ENCODE measurements at regions not wholly inside any gene's neighbourhood (a gene's known extent, or its start where the extent isn't known, plus 50 kb on each side); places are given as distances from the start of the nearest gene placed in this dataset.

GRCh38 chr1:59108481-59109317, 188.2 kb upstream of the FGGY start:
- no peaks in the 10 kb centered on the region for H3K36me3 ChIP-seq (replicated peaks)
- no peaks in the 10 kb centered on the region for H3K4me1 ChIP-seq
- H3K27me3 ChIP-seq (ENCODE audit: low read depth): peaks cover 8% of the 10 kb centered on the region; the same call in 1 of the 2 replicates
- H3K9me3 ChIP-seq: no peaks in the 10 kb centered on the region
- no peak overlapping the region for H3K4me3 ChIP-seq
- in situ Hi-C loops (cut with MboI; ENCODE audit: low sequenced_read_pairs): no loop called here
- no peak for DNase-seq (ENCODE audit: low spot score in 2 of 2)

GRCh38 chr1:59110271-59110670, 186.6 kb upstream of the FGGY start:
- in situ Hi-C loops (cut with MboI; ENCODE audit: low sequenced_read_pairs): no loop called here
- Histone ChIP-seq H3K4me1 (no peaks in the 10 kb centered on the region), H3K4me3 (no peak overlapping the region), H3K9me3 (no peaks in the 10 kb centered on the region), H3K36me3 (replicated peaks) (no peaks in the 10 kb centered on the region), H3K27me3 (ENCODE audit: low read depth) (peaks cover 8% of the 10 kb centered on the region; the same call in 1 of the 2 replicates)
- DNase-seq (ENCODE audit: low spot score in 2 of 2): no peak

GRCh38 chr1:59113876-59114457, 182.9 kb upstream of the FGGY start:
- H3K27me3 ChIP-seq (ENCODE audit: low read depth): peaks cover 11% of the 10 kb centered on the region; the same call in 1 of the 2 replicates
- H3K36me3 ChIP-seq (replicated peaks): no peaks in the 10 kb centered on the region
- DNase-seq (ENCODE audit: low spot score in 2 of 2): no peak
- H3K4me3 ChIP-seq: no peak overlapping the region
- no peaks in the 10 kb centered on the region for H3K4me1 ChIP-seq
- in situ Hi-C loops (cut with MboI; ENCODE audit: low sequenced_read_pairs): no loop called here
- no peaks in the 10 kb centered on the region for H3K9me3 ChIP-seq

- Histone ChIP-seq H3K9me3 (no peaks in the 10 kb centered on the region), H3K4me1 (no peaks in the 10 kb centered on the region), H3K4me3 (no peak overlapping the region), H3K36me3 (replicated peaks) (no peaks in the 10 kb centered on the region), H3K27me3 (ENCODE audit: low read depth) (peaks cover 11% of the 10 kb centered on the region; the same call in 1 of the 2 replicates)
- in situ Hi-C loops (cut with MboI; ENCODE audit: low sequenced_read_pairs): no loop called here
- no peak for DNase-seq (ENCODE audit: low spot score in 2 of 2)
These were observed 181.0 kb upstream of the FGGY start for GRCh38 chr1:59115865-59116264.

GRCh38 chr1:59116920-59117542, 179.9 kb upstream of the FGGY start:
- H3K4me1 ChIP-seq: no peaks in the 10 kb centered on the region
- H3K9me3 ChIP-seq: no peaks in the 10 kb centered on the region
- H3K4me3 ChIP-seq: no peak overlapping the region
- DNase-seq (ENCODE audit: low spot score in 2 of 2): no peak
- H3K36me3 ChIP-seq (replicated peaks): no peaks in the 10 kb centered on the region
- peaks cover 17% of the 10 kb centered on the region; the same call in 1 of the 2 replicates for H3K27me3 ChIP-seq (ENCODE audit: low read depth)
- in situ Hi-C loops (cut with MboI; ENCODE audit: low sequenced_read_pairs): no loop called here

GRCh38 chr1:59122527-59122926, 174.4 kb upstream of the FGGY start:
- Histone ChIP-seq H3K27me3 (ENCODE audit: low read depth) (peaks cover 9% of the 10 kb centered on the region; the same call in 1 of the 2 replicates), H3K4me3 (no peak overlapping the region), H3K9me3 (no peaks in the 10 kb centered on the region), H3K4me1 (no peaks in the 10 kb centered on the region), H3K36me3 (replicated peaks) (no peaks in the 10 kb centered on the region)
- no peak for DNase-seq (ENCODE audit: low spot score in 2 of 2)
- in situ Hi-C loops (cut with MboI; ENCODE audit: low sequenced_read_pairs): no loop called here

- no peak overlapping the region for H3K4me3 ChIP-seq
- no peaks in the 10 kb centered on the region for H3K36me3 ChIP-seq (replicated peaks)
- no peaks in the 10 kb centered on the region for H3K9me3 ChIP-seq
- in situ Hi-C loops (cut with MboI; ENCODE audit: low sequenced_read_pairs): no loop called here
- H3K27me3 ChIP-seq (ENCODE audit: low read depth): peaks cover 9% of the 10 kb centered on the region; the same call in 1 of the 2 replicates
- no peaks in the 10 kb centered on the region; the same call in 1 of the 2 replicates for H3K4me1 ChIP-seq
- no peak for DNase-seq (ENCODE audit: low spot score in 2 of 2)
These were observed 173.7 kb upstream of the FGGY start for GRCh38 chr1:59123081-59123681.

- H3K27me3 ChIP-seq (ENCODE audit: low read depth): peaks cover 6% of the 10 kb centered on the region; the same call in 1 of the 2 replicates
- in situ Hi-C loops (cut with MboI; ENCODE audit: low sequenced_read_pairs): no loop called here
- no peak for DNase-seq (ENCODE audit: low spot score in 2 of 2)
These were observed 172.7 kb upstream of the FGGY start for GRCh38 chr1:59124166-59124565.

GRCh38 chr1:59125154-59125553, 171.7 kb upstream of the FGGY start:
- Histone ChIP-seq H3K27me3 (ENCODE audit: low read depth) (peaks cover 6% of the 10 kb centered on the region; the same call in 1 of the 2 replicates), H3K9me3 (no peaks in the 10 kb centered on the region), H3K4me3 (no peak overlapping the region), H3K36me3 (replicated peaks) (no peaks in the 10 kb centered on the region), H3K4me1 (peaks cover 11% of the 10 kb centered on the region)
- no peak for DNase-seq (ENCODE audit: low spot score in 2 of 2)
- in situ Hi-C loops (cut with MboI; ENCODE audit: low sequenced_read_pairs): no loop called here

More at GRCh38 chr1:59124166-59124565, 172.7 kb upstream of the FGGY start:
- Histone ChIP-seq H3K4me3 (no peak overlapping the region), H3K36me3 (replicated peaks) (no peaks in the 10 kb centered on the region), H3K4me1 (peaks cover 10% of the 10 kb centered on the region), H3K9me3 (no peaks in the 10 kb centered on the region)

- H3K9me3 ChIP-seq: no peaks in the 10 kb centered on the region
- in situ Hi-C loops (cut with MboI; ENCODE audit: low sequenced_read_pairs): no loop called here
- H3K27me3 ChIP-seq (ENCODE audit: low read depth): peaks cover 6% of the 10 kb centered on the region; the same call in 1 of the 2 replicates
- DNase-seq (ENCODE audit: low spot score in 2 of 2): no peak
- peaks cover 11% of the 10 kb centered on the region for H3K4me1 ChIP-seq
- H3K4me3 ChIP-seq: no peak overlapping the region
- H3K36me3 ChIP-seq (replicated peaks): no peaks in the 10 kb centered on the region
These were observed 171.1 kb upstream of the FGGY start for GRCh38 chr1:59125676-59126320.

- Histone ChIP-seq H3K9me3 (no peaks in the 10 kb centered on the region), H3K36me3 (replicated peaks) (no peaks in the 10 kb centered on the region), H3K27me3 (ENCODE audit: low read depth) (peaks cover 1% of the 10 kb centered on the region; the same call in 1 of the 2 replicates), H3K4me3 (no peak overlapping the region), H3K4me1 (peaks cover 11% of the 10 kb centered on the region)
- no peak for DNase-seq (ENCODE audit: low spot score in 2 of 2)
- in situ Hi-C loops (cut with MboI; ENCODE audit: low sequenced_read_pairs): no loop called here
These were observed 170.5 kb upstream of the FGGY start for GRCh38 chr1:59126366-59126765.

- no peaks in the 10 kb centered on the region for H3K27me3 ChIP-seq (ENCODE audit: low read depth)
- no peak overlapping the region for H3K4me3 ChIP-seq
- DNase-seq (ENCODE audit: low spot score in 2 of 2): no peak
- in situ Hi-C loops (cut with MboI; ENCODE audit: low sequenced_read_pairs): no loop called here
- no peaks in the 10 kb centered on the region for H3K9me3 ChIP-seq
- H3K36me3 ChIP-seq (replicated peaks): no peaks in the 10 kb centered on the region
- H3K4me1 ChIP-seq: peaks cover 11% of the 10 kb centered on the region
These were observed 168.6 kb upstream of the FGGY start for GRCh38 chr1:59128239-59128736.

GRCh38 chr1:59128784-59129227, 168.1 kb upstream of the FGGY start:
- in situ Hi-C loops (cut with MboI; ENCODE audit: low sequenced_read_pairs): no loop called here
- Histone ChIP-seq H3K4me1 (peaks cover 11% of the 10 kb centered on the region), H3K4me3 (no peak overlapping the region), H3K36me3 (replicated peaks) (no peaks in the 10 kb centered on the region), H3K9me3 (no peaks in the 10 kb centered on the region), H3K27me3 (ENCODE audit: low read depth) (no peaks in the 10 kb centered on the region)
- peak; percentile 52 to 60 for DNase-seq (ENCODE audit: low spot score in 2 of 2)
